ENCODE measurements at regions not wholly inside any gene's neighbourhood (a gene's known extent, or its start where the extent isn't known, plus 50 kb on each side); places are given as distances from the start of the nearest gene placed in this dataset.

DNA sequence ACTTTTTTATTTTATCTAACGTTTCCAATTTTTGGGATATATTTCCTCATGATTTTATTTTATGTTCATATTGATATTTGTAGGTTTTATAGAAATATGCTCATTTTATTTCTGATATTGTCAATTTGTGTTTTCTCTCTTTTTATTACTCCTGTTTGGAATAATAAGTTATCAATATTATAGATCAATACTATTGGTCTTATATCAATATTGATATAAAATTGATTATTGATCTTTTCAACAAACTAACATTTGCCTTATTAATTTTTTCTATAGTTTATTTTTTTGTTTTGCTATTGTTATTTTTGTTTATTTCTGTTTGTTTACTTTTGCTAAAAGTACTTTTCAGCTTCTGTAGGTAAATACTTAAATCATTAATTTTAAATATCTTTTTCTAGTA, 90.8 kb upstream of the CNTN6 start:
- intact Hi-C loops (cut with DNase I), result no loop called here
- no peak overlapping the region for H3K4me3 ChIP-seq (replicated peaks in 1 of 3)
- DNase-seq, result no peak
- H3K4me1 ChIP-seq, result no peaks in the 10 kb centered on the region
- H3K9me3 ChIP-seq, result no peaks in the 10 kb centered on the region
- no peak overlapping the region for H3K27ac ChIP-seq
- no peaks in the 10 kb centered on the region for H3K36me3 ChIP-seq
- WGBS, 2 donors, result 88 to 92% methylated on average over 1 of the region's 1 CpG
- TF ChIP-seq, protein P1, sequence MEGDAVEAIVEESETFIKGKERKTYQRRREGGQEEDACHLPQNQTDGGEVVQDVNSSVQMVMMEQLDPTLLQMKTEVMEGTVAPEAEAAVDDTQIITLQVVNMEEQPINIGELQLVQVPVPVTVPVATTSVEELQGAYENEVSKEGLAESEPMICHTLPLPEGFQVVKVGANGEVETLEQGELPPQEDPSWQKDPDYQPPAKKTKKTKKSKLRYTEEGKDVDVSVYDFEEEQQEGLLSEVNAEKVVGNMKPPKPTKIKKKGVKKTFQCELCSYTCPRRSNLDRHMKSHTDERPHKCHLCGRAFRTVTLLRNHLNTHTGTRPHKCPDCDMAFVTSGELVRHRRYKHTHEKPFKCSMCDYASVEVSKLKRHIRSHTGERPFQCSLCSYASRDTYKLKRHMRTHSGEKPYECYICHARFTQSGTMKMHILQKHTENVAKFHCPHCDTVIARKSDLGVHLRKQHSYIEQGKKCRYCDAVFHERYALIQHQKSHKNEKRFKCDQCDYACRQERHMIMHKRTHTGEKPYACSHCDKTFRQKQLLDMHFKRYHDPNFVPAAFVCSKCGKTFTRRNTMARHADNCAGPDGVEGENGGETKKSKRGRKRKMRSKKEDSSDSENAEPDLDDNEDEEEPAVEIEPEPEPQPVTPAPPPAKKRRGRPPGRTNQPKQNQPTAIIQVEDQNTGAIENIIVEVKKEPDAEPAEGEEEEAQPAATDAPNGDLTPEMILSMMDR (IDR thresholded peaks at IDR 0.05), result no peak
- no peak for TF ChIP-seq POLR2A (IDR thresholded peaks at IDR 0.05)
- no peaks in the 10 kb centered on the region for H3K27me3 ChIP-seq

DNA sequence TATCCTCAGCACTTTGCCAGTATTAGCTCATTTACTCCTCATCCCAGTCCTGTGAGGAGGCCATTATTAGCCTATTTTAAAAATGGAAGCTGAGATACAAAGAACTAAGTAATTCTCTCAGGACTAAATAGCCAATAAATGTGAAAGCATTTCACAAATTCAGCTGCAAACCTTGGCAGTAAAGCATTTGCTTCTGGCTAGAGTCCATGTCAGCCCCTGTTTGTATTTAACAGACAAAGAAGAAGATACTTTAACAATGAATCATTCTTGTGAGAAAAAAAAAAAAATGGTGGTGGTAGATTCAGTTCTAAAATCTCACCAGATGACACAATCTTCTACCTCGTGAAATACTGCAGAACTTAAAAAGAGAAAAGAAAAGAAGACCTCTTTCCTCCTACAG, 85.0 kb upstream of the CNTN6 start:
- TF ChIP-seq, protein P1 (IDR thresholded peaks at IDR 0.05), result no peak
- no peak for TF ChIP-seq POLR2A (IDR thresholded peaks at IDR 0.05)
- Histone ChIP-seq H3K36me3 (no peaks in the 10 kb centered on the region), H3K4me1 (no peaks in the 10 kb centered on the region), H3K27me3 (no peaks in the 10 kb centered on the region), H3K27ac (no peak overlapping the region), H3K4me3 (replicated peaks in 1 of 3) (no peak overlapping the region), H3K9me3 (no peaks in the 10 kb centered on the region)
- WGBS, 2 donors, result 39 to 45% methylated on average over 1 of the region's 1 CpG
- DNase-seq, result no peak
- intact Hi-C loops (cut with DNase I), result no loop called here

DNA sequence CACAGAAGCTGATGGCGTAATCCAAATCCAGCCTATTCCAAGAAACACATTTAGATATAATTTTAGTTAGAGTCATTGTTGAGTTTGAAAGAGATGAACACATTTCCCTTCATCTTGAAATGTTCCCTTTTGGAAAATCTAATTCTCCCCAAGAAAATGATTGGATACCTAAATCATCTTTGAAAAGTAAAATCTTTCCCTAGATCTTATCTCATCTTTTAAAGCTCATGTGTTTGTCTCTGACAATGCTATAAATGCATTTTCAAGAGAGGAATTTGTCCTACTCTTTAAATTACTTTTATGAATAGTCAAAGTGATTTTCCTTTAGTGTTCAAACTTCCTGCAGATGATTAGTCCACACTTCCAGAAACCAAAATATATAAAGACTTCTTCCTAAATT, 82.6 kb upstream of the CNTN6 start:
- H3K4me3 ChIP-seq (replicated peaks in 1 of 3), result no peak overlapping the region
- H3K4me1 ChIP-seq, result no peaks in the 10 kb centered on the region
- no peaks in the 10 kb centered on the region for H3K27me3 ChIP-seq
- WGBS, 2 donors, result 93 to 97% methylated on average over 1 of the region's 1 CpG
- no peaks in the 10 kb centered on the region for H3K9me3 ChIP-seq
- intact Hi-C loops (cut with DNase I), result no loop called here
- no peak overlapping the region for H3K27ac ChIP-seq
- no peaks in the 10 kb centered on the region for H3K36me3 ChIP-seq
- no peak for DNase-seq
- TF ChIP-seq POLR2A (IDR thresholded peaks at IDR 0.05), result no peak
- TF ChIP-seq, protein P1 (IDR thresholded peaks at IDR 0.05), result no peak

DNA sequence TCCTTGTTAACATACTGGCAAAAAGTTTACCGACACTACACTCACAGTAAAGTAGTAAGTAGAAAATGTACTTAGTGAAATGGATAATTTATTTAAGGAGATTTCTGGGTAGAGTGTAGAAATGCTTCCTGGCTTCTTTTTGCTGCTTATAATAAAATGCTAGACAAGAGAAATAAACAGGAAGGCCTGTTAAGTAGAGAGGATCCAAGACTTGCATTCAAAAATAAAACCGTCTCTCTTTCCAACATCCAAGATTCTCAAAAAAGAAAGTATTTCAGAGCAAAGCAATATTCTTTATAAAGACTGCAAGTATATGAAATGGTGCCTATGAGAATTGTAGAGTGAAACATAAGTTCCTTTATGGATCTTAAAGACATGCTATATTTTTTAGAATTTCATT, 77.0 kb upstream of the CNTN6 start:
- Histone ChIP-seq H3K4me3 (replicated peaks in 1 of 3) (no peak overlapping the region), H3K27ac (no peak overlapping the region), H3K36me3 (no peaks in the 10 kb centered on the region), H3K27me3 (no peaks in the 10 kb centered on the region), H3K4me1 (no peaks in the 10 kb centered on the region), H3K9me3 (no peaks in the 10 kb centered on the region)
- 39 to 62% methylated on average over 2 of the region's 2 CpGs for WGBS, 2 donors
- intact Hi-C loops (cut with DNase I), result no loop called here
- no peak for TF ChIP-seq POLR2A (IDR thresholded peaks at IDR 0.05)
- TF ChIP-seq, protein P1 (IDR thresholded peaks at IDR 0.05), result no peak
- DNase-seq, result no peak

DNA sequence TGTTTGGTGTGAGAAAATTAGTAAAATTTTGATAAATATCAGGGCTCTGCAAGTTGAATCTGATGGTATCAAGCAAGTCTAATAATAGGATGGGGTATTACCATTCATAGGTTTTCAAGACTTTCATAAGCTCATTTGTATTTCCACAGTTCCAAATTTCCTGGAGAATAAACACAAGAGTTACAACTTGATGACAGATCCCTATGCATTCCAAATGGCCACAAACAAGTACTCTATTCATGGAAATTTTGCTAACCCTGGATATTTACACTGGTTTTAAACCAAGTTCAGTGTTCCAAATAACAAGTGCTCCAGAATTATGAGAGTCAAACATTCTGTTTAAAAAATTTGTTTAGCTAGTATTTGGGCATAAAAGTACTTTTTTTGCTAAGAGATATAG, 75.0 kb upstream of the CNTN6 start:
- no peak for DNase-seq
- TF ChIP-seq, protein P1 (IDR thresholded peaks at IDR 0.05), result no peak
- no peak for TF ChIP-seq POLR2A (IDR thresholded peaks at IDR 0.05)
- H3K27me3 ChIP-seq, result no peaks in the 10 kb centered on the region
- H3K9me3 ChIP-seq, result no peaks in the 10 kb centered on the region
- H3K27ac ChIP-seq, result no peak overlapping the region
- H3K4me1 ChIP-seq, result no peaks in the 10 kb centered on the region
- intact Hi-C loops (cut with DNase I), result no loop called here
- no peaks in the 10 kb centered on the region for H3K36me3 ChIP-seq
- H3K4me3 ChIP-seq (replicated peaks in 1 of 3), result no peak overlapping the region
